B cell (primary cell): ENCODE measurements at regions not wholly inside any gene's neighbourhood (a gene's known extent, or its start where the extent isn't known, plus 50 kb on each side); places are given as distances from the start of the nearest gene placed in this dataset.

Experiments
- ATAC-seq: fragments of 200-7000 bp; cut with Tn5 transposase; one replicate; pipeline ENCODE4 v1.10.0; 2021; ENCODE audit warnings: low read depth, mild to moderate bottlenecking, moderate number of reproducible peaks, moderate library complexity
- CTCF ChIA-PET: fragments of 350-600 bp; sonication (Branson Sonifier 250); formaldehyde crosslinking; loops from one replicate; lab custom pipeline; 2021; ENCODE audit warnings: antibody characterized with exemption, inconsistent platforms; lab: Charles Lee
- POLR2A ChIA-PET: fragments of 350-600 bp; sonication (Branson Sonifier 250); formaldehyde crosslinking; loops from one replicate; lab custom pipeline; 2021; ENCODE audit warnings: antibody characterized with exemption; lab: Charles Lee
- DNase-seq: peaks from one replicate; pipeline ENCODE4 v3.0.0; 2013
- H2AFZ ChIP-seq: 2 replicates; pipeline ENCODE4 v1.6.1; 2012; ENCODE audit warnings: mild to moderate bottlenecking, low read depth, low read length; ENCODE audit not compliant: insufficient read depth, poor library complexity, severe bottlenecking
- H3K27ac ChIP-seq, 2 donors: 1 replicate in 1 of 2; 2 replicates in 1 of 2; pipeline ENCODE4 v1.5.1; 2012 to 2013; ENCODE audit warnings: low read length in 2 of 2, mild to moderate bottlenecking in 2 of 2, moderate library complexity in 1 of 2
- H3K27me3 ChIP-seq, 4 experiments: fragments of 200-600 bp in 1 of 4; sonication (generic) in 1 of 4; replicated peaks in 1 of 4; 1 replicate in 2 of 4; 2 replicates in 2 of 4; pipeline versions ENCODE4 v1.6.1 to v1.7.0; 2013 to 2016; ENCODE audit warnings: low read length in 3 of 4, mild to moderate bottlenecking in 2 of 4, mixed read lengths in 1 of 4, moderate library complexity in 1 of 4; ENCODE audit not compliant: insufficient read depth in 4 of 4, control insufficient read depth in 3 of 4; ENCODE audit errors: control extremely low read depth in 1 of 4
- H3K36me3 ChIP-seq, 2 experiments: replicated peaks in 1 of 2; 1 replicate in 1 of 2; 2 replicates in 1 of 2; pipeline versions ENCODE4 v1.6.1 to v1.7.1; 2013; ENCODE audit warnings: low read length in 1 of 2; ENCODE audit not compliant: insufficient read depth in 2 of 2, control insufficient read depth in 1 of 2; ENCODE audit errors: control extremely low read depth in 1 of 2, extremely low read depth in 1 of 2
- H3K4me1 ChIP-seq, 2 donors: fragments of 200-600 bp in 1 of 2; sonication (generic) in 1 of 2; 1 replicate in 1 of 2; 2 replicates in 1 of 2; pipeline versions ENCODE4 v1.5.1 to v1.6.1; 2013 to 2017; ENCODE audit warnings: low read length in 2 of 2; ENCODE audit not compliant: control insufficient read depth in 2 of 2, insufficient read depth in 2 of 2
- H3K4me2 ChIP-seq: replicated peaks from 2 replicates; pipeline ENCODE3; 2012; ENCODE audit warnings: mild to moderate bottlenecking, low read depth, low read length; ENCODE audit not compliant: poor library complexity, severe bottlenecking
- H3K4me3 ChIP-seq, 5 experiments: fragments of 200-600 bp in 1 of 5; sonication (generic) in 1 of 5; 1 replicate in 3 of 5; 2 replicates in 2 of 5; pipeline versions ENCODE4 v1.5.1 to v1.7.0; 2011 to 2016; ENCODE audit warnings: low read length in 4 of 5, mild to moderate bottlenecking in 4 of 5, low read depth in 2 of 5, control low read depth in 1 of 5, moderate library complexity in 1 of 5; ENCODE audit not compliant: insufficient read depth in 1 of 5; ENCODE audit errors: control extremely low read depth in 1 of 5, extremely low read depth in 1 of 5
- H3K79me2 ChIP-seq: fragments of 200-600 bp; sonication (generic); one replicate; pipeline ENCODE4 v1.6.0; 2016; ENCODE audit warnings: low read length; ENCODE audit not compliant: control insufficient read depth, insufficient read depth
- H3K9ac ChIP-seq: fragments of 200-600 bp; sonication (generic); 2 replicates; pipeline ENCODE4 v1.6.1; 2017; ENCODE audit warnings: mild to moderate bottlenecking, low read length, moderate library complexity
- H3K9me3 ChIP-seq, 3 donors: one replicate each; pipeline versions ENCODE4 v1.6.1 to v1.7.1; 2013; ENCODE audit warnings: low read length in 2 of 3; ENCODE audit not compliant: control insufficient read depth in 2 of 3, insufficient read depth in 1 of 3; ENCODE audit errors: control extremely low read depth in 1 of 3
- H4K20me1 ChIP-seq: 2 replicates; pipeline ENCODE4 v1.6.0; 2012; ENCODE audit warnings: mild to moderate bottlenecking, low read length; ENCODE audit not compliant: insufficient read depth, control insufficient read depth, poor library complexity, severe bottlenecking
- H3K27ac Mint-ChIP-seq: one replicate; pipeline ENCODE4 v1.8.0; 2021; ENCODE audit warnings: mixed read lengths
- H3K27me3 Mint-ChIP-seq: one replicate; pipeline ENCODE4 v1.8.0; 2021; ENCODE audit warnings: mixed read lengths
- H3K4me1 Mint-ChIP-seq: one replicate; pipeline ENCODE4 v1.8.0; 2021; ENCODE audit warnings: mixed read lengths
- H3K4me3 Mint-ChIP-seq: one replicate; pipeline ENCODE4 v1.8.0; 2021; ENCODE audit warnings: mixed read lengths
- H3K9me3 Mint-ChIP-seq: one replicate; pipeline ENCODE4 v1.8.0; 2022; ENCODE audit warnings: mixed read lengths; ENCODE audit not compliant: insufficient read depth
- CTCF ChIP-seq: fragments of 200-600 bp; IDR thresholded peaks from one replicate; pipeline ENCODE4 v1.8.0; 2022; ENCODE audit warnings: antibody characterized with exemption, mild to moderate bottlenecking
- EZH2 ChIP-seq: IDR thresholded peaks from 2 replicates; pipeline ENCODE4 v1.6.1; 2012; ENCODE audit warnings: borderline replicate concordance, low read depth, mild to moderate bottlenecking, moderate library complexity, low read length; ENCODE audit not compliant: insufficient read depth, poor library complexity, severe bottlenecking
- WGBS: methylation state at CpG from one replicate; pipeline ENCODE4 v1.1.5; 2013; ENCODE audit warnings: missing lambda C conversion rate; ENCODE audit not compliant: insufficient coverage; 5-methylcytosine and 5-hydroxymethylcytosine counted together
- intact Hi-C: fragments of 100-400 bp; cut with micrococcal nuclease; formaldehyde crosslinking; loops from one replicate; pipeline ENCODE4 v1.10.0; 2022

DNA sequence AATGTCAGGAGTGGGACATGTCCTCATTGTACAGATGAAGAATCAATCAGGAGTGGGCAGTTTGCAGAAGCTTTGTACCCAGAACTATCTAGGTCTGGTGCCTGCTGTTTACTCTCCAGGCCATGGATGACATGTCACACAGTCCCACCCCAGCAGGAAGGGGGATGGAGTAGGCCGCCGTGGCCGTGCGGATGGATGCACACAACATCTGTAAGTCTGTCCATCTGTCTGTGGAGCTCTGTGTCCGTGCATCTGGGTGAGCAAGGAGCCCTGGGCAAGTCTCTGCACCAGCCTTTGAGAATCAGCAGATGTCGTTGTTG is 311.5 kb upstream of the IRX4 start:
- Histone ChIP-seq H3K9ac (no peak overlapping the region), H3K79me2 (no peaks in the 10 kb centered on the region), H3K4me1 (no peaks in the 10 kb centered on the region), H3K4me2 (no peak overlapping the region), H3K27me3 (no peaks in the 10 kb centered on the region), H3K4me3 (no peak overlapping the region), H3K36me3 (no peaks in the 10 kb centered on the region), H3K27ac (no peak overlapping the region), H2AFZ (no peak overlapping the region), H4K20me1 (no peaks in the 10 kb centered on the region), H3K9me3 (peaks cover 0 to 21% (median 0%) of the 10 kb centered on the region in 3 donors)
- ChIA-PET CTCF (no interaction called here), POLR2A (no interaction called here)
- peaks cover 7% of the 10 kb centered on the region for H3K27me3 Mint-ChIP-seq
- H3K9me3 Mint-ChIP-seq = peaks cover 3% of the 10 kb centered on the region
- no peak overlapping the region for H3K27ac Mint-ChIP-seq
- 33% methylated on average over 1 of the region's 6 CpGs for WGBS
- TF ChIP-seq EZH2 = no peak
- TF ChIP-seq CTCF = no peak
- H3K4me1 Mint-ChIP-seq = no peaks in the 10 kb centered on the region
- DNase-seq (no peak), ATAC-seq (no peak)
- H3K4me3 Mint-ChIP-seq = no peak overlapping the region
- intact Hi-C loops = no loop called here

DNA sequence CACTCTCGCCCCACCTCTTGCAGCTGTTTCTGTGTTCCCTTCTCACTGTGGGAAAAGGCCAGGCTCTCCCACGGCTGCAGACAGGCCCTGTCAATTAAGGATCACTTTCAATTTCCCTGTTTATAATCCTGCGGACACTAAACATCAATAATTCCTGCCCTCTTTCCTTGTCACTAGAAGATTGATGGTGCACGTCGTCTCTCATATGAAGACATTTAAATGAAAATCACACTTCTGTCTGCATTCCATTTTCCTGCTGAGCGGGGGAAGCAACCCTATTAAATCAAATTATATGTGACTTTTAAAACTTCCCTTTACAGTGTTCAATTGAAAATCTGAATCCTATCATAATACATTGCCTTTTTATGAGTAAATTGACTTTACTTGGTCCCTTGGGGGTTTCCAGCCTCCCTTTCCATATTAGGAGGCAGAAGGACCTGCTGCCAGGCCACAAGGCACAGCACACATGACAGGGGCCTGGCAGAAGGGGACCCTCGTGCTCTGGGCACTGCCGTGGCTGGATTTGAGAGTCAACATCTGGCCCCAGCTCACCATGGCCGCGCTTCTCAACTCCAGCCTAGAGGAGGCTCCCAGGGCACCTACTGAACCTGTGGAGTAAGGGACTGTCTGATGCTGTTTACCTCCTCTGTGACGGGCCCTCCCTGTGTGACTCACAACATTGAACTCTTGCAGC is 311.0 kb upstream of the IRX4 start:
- Histone ChIP-seq H3K4me2 (no peak overlapping the region), H3K9ac (no peak overlapping the region), H4K20me1 (no peaks in the 10 kb centered on the region), H2AFZ (no peak overlapping the region), H3K27me3 (no peaks in the 10 kb centered on the region), H3K4me1 (no peaks in the 10 kb centered on the region), H3K79me2 (no peaks in the 10 kb centered on the region), H3K4me3 (no peak overlapping the region), H3K9me3 (peaks cover 0 to 22% (median 0%) of the 10 kb centered on the region in 3 donors), H3K27ac (no peak overlapping the region), H3K36me3 (no peaks in the 10 kb centered on the region)
- Mint-ChIP-seq H3K27me3 (peaks cover 4% of the 10 kb centered on the region), H3K27ac (no peak overlapping the region), H3K4me3 (no peak overlapping the region), H3K4me1 (no peaks in the 10 kb centered on the region), H3K9me3 (peaks cover 3% of the 10 kb centered on the region)
- POLR2A ChIA-PET = no interaction called here
- TF ChIP-seq CTCF (no peak), EZH2 (no peak)
- intact Hi-C loops = no loop called here
- DNase-seq (no peak), ATAC-seq (no peak)
- 76% methylated on average over 10 of the region's 11 CpGs for WGBS
- CTCF ChIA-PET = no interaction called here
